Osteocyte (in vitro differentiated cells): ENCODE measurements at regions not wholly inside any gene's neighbourhood (a gene's known extent, or its start where the extent isn't known, plus 50 kb on each side); places are given as distances from the start of the nearest gene placed in this dataset.

Source experiments
- DNase-seq: peaks from one replicate; pipeline ENCODE4 v3.0.0; 2021; ENCODE audit warnings: mixed read lengths; ENCODE audit not compliant: unreplicated experiment; ENCODE audit errors: extremely low spot score
- H3K27ac Mint-ChIP-seq: one replicate; pipeline ENCODE4 v1.8.0; 2021; ENCODE audit warnings: mild to moderate bottlenecking, mixed read lengths; ENCODE audit not compliant: unreplicated experiment
- H3K27me3 Mint-ChIP-seq: one replicate; pipeline ENCODE4 v1.8.0; 2021; ENCODE audit warnings: mixed read lengths; ENCODE audit not compliant: unreplicated experiment
- H3K36me3 Mint-ChIP-seq: one replicate; pipeline ENCODE4 v1.8.0; 2021; ENCODE audit warnings: mixed read lengths; ENCODE audit not compliant: unreplicated experiment
- H3K4me1 Mint-ChIP-seq: one replicate; pipeline ENCODE4 v1.8.0; 2021; ENCODE audit warnings: mixed read lengths; ENCODE audit not compliant: unreplicated experiment
- H3K4me3 Mint-ChIP-seq: one replicate; pipeline ENCODE4 v1.8.0; 2021; ENCODE audit warnings: mild to moderate bottlenecking, moderate library complexity, mixed read lengths; ENCODE audit not compliant: unreplicated experiment
- H3K9me3 Mint-ChIP-seq: one replicate; pipeline ENCODE4 v1.8.0; 2021; ENCODE audit warnings: mixed read lengths; ENCODE audit not compliant: unreplicated experiment
- TF ChIP-seq, protein P1 (sequence below): fragments of 200-600 bp; sonication (generic); IDR thresholded peaks from 2 replicates; pipeline ENCODE4 v1.5.0; 2021; ENCODE audit warnings: antibody characterized with exemption, mild to moderate bottlenecking, moderate library complexity

DNA sequence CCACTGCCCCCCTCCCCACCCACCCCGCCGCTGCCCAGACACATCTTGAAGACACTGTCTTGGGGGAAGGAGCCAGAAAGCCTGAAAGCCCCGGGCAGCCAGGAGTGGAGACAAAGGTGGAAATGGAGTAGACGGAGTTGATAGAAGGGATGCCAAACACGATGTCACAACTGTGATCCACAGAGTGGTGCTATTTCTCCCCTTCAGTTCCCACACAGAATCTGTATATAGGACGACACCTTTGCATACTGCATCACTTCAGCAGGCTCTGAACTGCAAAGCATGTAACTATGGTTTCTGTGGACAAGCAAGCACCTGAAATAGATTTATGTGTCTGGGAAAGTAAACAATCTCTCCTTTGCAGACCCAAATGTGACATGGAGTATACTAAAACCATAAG, 56.4 kb upstream of the F13A1 start:
- Mint-ChIP-seq H3K9me3 (peaks cover 13% of the 10 kb centered on the region), H3K27ac (no peak overlapping the region), H3K4me1 (no peaks in the 10 kb centered on the region), H3K27me3 (peaks cover 16% of the 10 kb centered on the region), H3K36me3 (no peaks in the 10 kb centered on the region), H3K4me3 (no peak overlapping the region)
- no peak for DNase-seq
- TF ChIP-seq, protein P1, sequence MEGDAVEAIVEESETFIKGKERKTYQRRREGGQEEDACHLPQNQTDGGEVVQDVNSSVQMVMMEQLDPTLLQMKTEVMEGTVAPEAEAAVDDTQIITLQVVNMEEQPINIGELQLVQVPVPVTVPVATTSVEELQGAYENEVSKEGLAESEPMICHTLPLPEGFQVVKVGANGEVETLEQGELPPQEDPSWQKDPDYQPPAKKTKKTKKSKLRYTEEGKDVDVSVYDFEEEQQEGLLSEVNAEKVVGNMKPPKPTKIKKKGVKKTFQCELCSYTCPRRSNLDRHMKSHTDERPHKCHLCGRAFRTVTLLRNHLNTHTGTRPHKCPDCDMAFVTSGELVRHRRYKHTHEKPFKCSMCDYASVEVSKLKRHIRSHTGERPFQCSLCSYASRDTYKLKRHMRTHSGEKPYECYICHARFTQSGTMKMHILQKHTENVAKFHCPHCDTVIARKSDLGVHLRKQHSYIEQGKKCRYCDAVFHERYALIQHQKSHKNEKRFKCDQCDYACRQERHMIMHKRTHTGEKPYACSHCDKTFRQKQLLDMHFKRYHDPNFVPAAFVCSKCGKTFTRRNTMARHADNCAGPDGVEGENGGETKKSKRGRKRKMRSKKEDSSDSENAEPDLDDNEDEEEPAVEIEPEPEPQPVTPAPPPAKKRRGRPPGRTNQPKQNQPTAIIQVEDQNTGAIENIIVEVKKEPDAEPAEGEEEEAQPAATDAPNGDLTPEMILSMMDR: no peak

DNA sequence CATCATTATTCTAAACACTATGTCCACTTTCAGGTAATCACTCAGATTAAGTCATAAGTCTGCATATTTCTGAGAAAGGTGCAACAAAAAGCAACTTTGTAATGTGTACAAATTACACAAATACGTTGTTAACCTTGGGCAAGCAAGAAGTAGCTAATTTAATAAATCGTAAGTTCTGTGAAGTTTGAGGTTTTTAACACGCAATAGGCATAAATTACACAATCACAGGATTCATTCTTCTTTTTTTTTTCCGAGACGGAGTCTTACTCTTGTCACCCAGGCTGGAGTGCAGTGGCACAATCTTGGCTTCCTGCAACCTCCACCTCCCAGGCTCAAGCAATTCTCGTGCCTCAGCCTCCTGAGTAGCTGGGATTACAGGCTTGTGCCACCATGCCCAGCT, 57.2 kb upstream of the F13A1 start:
- Mint-ChIP-seq H3K27me3 (peaks cover 14% of the 10 kb centered on the region), H3K4me3 (no peak overlapping the region), H3K9me3 (peaks cover 13% of the 10 kb centered on the region), H3K4me1 (no peaks in the 10 kb centered on the region), H3K27ac (no peak overlapping the region), H3K36me3 (no peaks in the 10 kb centered on the region)
- TF ChIP-seq, protein P1: no peak
- DNase-seq: no peak

DNA sequence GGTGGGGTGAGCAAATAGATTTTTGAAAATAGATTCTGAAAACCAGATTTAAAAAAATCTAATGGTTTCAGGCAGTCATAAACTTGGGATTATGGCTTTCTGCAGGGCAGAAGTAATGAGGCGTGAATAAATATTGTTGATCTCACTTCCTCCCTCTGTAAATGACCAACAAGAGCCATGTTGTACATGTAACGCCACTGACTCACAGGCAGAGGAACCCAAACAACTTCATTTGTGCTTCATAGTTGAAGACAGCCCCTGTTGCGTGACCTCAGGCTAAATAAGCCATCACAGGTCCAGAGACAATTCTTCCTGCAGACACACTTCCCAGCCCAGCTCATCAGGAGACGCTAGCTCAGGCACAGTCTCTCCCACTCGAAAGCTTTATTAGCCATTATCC, 59.1 kb upstream of the F13A1 start:
- Mint-ChIP-seq H3K36me3 (no peaks in the 10 kb centered on the region), H3K4me3 (no peak overlapping the region), H3K27me3 (peaks cover 1% of the 10 kb centered on the region), H3K27ac (no peak overlapping the region), H3K4me1 (no peaks in the 10 kb centered on the region), H3K9me3 (peaks cover under 1% of the 10 kb centered on the region)
- TF ChIP-seq, protein P1: no peak
- no peak for DNase-seq

DNA sequence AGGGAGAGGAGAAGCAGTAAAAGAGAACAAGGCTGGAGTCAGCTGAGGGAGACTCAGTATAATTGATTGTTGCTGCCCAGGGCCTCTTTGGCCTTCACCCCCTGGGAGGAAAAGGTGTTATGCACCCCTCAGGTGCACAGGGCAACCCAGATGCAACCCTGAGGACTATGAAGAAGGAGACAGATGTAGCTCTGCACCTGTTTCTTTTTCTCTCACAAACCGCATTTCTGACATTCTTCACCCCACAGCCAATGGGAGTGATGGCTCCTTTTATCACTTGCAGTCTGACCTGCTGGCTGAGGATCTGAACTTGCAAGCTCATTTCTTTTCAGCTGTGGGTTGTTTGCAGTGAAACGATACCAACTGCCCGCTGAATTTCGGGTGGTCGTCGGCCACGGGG, 64.1 kb upstream of the F13A1 start:
- no peak overlapping the region for H3K27ac Mint-ChIP-seq
- H3K27me3 Mint-ChIP-seq: peaks cover 2% of the 10 kb centered on the region
- no peak overlapping the region for H3K4me3 Mint-ChIP-seq
- no peaks in the 10 kb centered on the region for H3K4me1 Mint-ChIP-seq
- H3K36me3 Mint-ChIP-seq: no peaks in the 10 kb centered on the region
- DNase-seq: no peak
- TF ChIP-seq, protein P1: no peak
- H3K9me3 Mint-ChIP-seq: no peaks in the 10 kb centered on the region

DNA sequence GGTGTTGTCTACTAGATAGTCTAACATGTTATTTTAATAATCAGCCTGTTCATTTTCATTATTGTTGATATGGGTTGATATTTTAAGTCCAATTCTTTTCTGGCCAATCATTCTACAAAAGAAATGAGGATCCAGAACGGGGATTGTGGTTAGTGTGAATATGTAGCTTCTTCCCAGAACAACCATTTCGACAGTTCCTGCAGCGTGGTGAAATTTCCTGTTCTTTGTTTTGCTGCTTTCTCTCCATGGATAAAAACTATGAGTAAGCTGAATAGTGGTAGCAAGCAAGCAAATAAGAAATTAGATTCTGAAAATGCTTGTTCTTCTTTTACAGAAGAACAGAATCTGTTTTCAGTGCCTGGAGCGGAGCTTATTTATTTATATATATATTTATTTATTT, 65.5 kb upstream of the F13A1 start:
- Mint-ChIP-seq H3K4me1 (no peaks in the 10 kb centered on the region), H3K9me3 (no peaks in the 10 kb centered on the region), H3K36me3 (no peaks in the 10 kb centered on the region), H3K4me3 (no peak overlapping the region), H3K27me3 (peaks cover 2% of the 10 kb centered on the region), H3K27ac (no peak overlapping the region)
- TF ChIP-seq, protein P1: no peak
- no peak for DNase-seq
